HG03025 (cell line): ENCODE measurements at regions not wholly inside any gene's neighbourhood (a gene's known extent, or its start where the extent isn't known, plus 50 kb on each side); places are given as distances from the start of the nearest gene placed in this dataset.
"Not testable (repeated sequence)": the region's sequence is repeated elsewhere in the genome, so short reads cannot be mapped to it uniquely, and the experiment has no call there.

Experiments
- ATAC-seq: cut with Tn5 transposase; IDR thresholded peaks from one replicate; pipeline ENCODE4 v1.9.1; 2021; ENCODE audit warnings: mild to moderate bottlenecking, moderate library complexity; ENCODE audit not compliant: unreplicated experiment, low FRiP score

- no peak for ATAC-seq
Observed at GRCh38 chr5:104082754-104083153, 520.2 kb upstream of the NUDT12 start.

DNA sequence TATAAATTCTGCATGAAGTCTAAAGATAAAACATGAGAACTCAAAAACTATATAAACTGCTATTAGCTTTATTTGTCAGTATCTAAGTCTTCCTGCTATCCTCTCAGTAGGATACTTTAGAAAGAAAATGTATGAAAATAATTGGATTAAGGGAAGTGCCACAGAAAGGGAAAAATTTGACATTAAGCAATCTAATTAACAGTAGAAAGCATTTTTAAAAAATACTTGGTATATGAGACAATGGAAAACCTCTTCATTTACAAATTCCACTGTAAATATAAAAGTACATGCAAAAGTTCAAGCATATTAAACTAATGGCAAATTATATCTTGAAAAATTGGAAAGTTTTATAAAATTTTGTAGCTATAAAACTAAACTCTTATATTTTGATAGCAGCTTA lies 518.6 kb upstream of the NUDT12 start:
- ATAC-seq = no peak

DNA sequence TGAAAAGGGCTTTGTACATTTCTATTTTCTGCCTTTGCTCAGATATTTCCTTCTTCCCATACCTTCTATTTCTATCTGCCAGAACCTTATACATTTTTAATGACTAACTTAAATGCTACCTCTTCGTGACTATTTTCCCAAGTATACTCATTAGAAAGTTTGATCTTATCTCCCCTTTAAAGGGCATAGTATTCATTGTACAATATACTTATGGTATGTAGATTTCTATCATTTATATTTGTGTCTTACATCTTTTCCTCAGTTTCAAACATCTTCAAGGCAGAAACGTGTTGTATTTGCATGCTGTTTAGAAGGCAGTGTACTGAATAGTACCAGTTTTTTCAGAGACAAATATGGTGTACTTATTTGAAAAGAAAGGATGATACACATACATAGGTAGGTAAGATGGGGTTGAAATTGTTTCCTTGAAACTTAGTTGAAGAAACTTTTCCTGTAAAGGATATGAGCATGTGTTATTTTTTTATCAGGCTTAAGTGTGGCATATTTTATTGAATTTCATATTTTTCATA lies 518.1 kb upstream of the NUDT12 start:
- ATAC-seq = no peak

- ATAC-seq = not testable (repeated sequence)
Observed at GRCh38 chr5:104079861-104080645, 517.5 kb upstream of the NUDT12 start.

GRCh38 chr5:104071887-104072286 lies 509.3 kb upstream of the NUDT12 start:
- ATAC-seq = no peak

GRCh38 chr5:104062621-104063377 lies 500.2 kb upstream of the NUDT12 start:
- ATAC-seq = no peak

- ATAC-seq = no peak
Observed at GRCh38 chr5:104061707-104062106, 499.1 kb upstream of the NUDT12 start.

DNA sequence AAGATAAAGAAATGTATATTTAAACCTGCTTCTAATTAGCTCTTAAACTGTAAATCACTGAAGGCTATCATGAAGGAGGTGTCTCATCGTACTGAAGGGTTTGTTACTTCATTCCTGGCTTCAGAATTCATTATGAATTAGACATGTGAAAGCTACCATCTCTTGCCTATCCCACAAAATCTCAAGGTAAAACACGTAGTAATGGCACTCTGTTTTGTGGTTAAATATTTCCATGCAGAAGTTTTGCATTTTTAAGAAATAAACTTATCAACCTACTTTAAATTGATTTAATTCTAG lies 490.7 kb upstream of the NUDT12 start:
- ATAC-seq = no peak

GRCh38 chr5:104052558-104053352 lies 490.2 kb upstream of the NUDT12 start:
- ATAC-seq = no peak

GRCh38 chr5:104050436-104050835 lies 487.8 kb upstream of the NUDT12 start:
- ATAC-seq = no peak

GRCh38 chr5:104049752-104050151 lies 487.2 kb upstream of the NUDT12 start:
- no peak for ATAC-seq

DNA sequence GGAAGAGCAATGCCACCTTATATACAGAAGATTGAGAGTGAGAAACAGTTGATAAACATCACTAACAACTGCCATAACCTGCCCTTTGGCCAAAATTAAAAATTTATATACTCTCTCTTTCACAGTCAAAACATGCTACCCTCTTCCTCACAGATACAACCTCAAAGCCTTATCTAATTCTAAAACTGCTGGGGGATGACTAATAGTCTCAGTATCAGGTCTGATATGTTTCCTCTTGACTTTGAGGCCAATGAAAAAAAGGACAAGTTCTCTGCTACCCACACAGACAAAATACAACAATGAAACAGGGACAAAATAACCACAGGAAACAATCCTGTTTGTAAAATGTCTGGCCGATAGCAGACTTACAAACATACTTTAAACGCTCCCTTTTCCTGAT lies 485.6 kb upstream of the NUDT12 start:
- ATAC-seq = peak; percentile 79

- ATAC-seq = no peak
Observed at GRCh38 chr5:104045987-104046386, 483.4 kb upstream of the NUDT12 start.

- ATAC-seq = not testable (repeated sequence)
Observed at GRCh38 chr5:104039871-104040270, 477.3 kb upstream of the NUDT12 start.

GRCh38 chr5:104037136-104037535 lies 474.5 kb upstream of the NUDT12 start:
- not testable (repeated sequence) for ATAC-seq

DNA sequence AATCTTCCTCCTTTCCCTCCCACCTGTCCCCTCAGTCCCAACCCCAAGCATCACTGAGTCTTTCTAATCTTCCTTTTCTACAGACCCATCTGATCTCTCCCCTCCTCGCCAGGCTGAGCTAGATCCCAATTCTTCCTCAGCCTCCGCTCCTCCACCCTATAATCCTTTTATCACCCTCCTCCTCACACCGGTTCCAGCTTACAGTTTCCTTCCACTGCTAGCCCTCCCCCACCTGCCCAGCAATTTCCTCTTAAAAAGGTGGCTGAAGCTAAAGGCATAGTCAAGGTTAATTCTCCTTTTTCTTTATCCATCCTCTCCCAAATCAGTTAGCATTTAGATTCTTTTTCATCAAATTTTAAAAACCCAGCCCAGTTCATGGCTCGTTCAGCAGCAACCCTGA lies 470.6 kb upstream of the NUDT12 start:
- not testable (repeated sequence) for ATAC-seq

- ATAC-seq = no peak
Observed at GRCh38 chr5:104024538-104024937, 461.9 kb upstream of the NUDT12 start.

DNA sequence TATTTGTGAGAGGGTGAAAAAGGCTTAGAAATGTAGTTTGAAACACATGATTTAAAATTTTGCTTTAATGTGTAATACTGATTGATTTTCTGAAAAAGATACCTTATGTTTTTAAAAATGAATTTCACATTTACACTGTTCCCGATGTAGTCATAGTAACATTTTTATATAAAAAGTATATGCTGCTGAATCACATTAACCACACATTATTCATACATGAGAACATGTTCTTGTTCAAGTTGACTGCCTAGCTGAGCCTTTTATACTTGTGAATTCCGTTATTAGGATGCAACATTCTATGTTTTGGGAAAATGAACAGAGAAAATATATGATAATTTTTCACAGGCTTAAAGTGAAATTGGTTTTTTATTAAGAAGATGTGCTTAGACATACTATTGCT lies 461.1 kb upstream of the NUDT12 start:
- no peak for ATAC-seq

- ATAC-seq = no peak
Observed at GRCh38 chr5:104019956-104020355, 457.4 kb upstream of the NUDT12 start.

DNA sequence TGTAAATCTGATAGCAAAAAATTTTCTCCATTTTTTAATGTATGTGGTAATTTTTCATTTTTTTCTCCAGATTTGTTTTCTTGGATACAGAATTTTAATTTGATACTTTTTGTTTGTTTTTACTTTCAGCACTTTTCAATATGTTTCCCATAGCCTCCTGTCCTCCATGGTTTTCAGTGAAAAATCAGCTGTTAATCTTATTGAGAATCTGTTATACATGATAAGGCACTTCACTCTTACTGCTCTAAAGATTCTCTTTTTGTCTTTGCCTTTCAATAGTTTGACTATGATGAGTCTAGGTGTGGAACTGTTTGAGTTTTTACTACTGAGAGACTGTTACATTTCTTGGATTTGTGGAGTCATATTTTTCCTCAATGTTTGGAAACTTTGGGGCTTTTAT lies 455.7 kb upstream of the NUDT12 start:
- no peak for ATAC-seq

GRCh38 chr5:104016646-104017045 lies 454.1 kb upstream of the NUDT12 start:
- ATAC-seq = no peak
